B cell (primary cell): ENCODE measurements at regions not wholly inside any gene's neighbourhood (a gene's known extent, or its start where the extent isn't known, plus 50 kb on each side); places are given as distances from the start of the nearest gene placed in this dataset.

Source experiments
- ATAC-seq: fragments of 200-7000 bp; cut with Tn5 transposase; one replicate; pipeline ENCODE4 v1.10.0; 2021; ENCODE audit warnings: low read depth, mild to moderate bottlenecking, moderate number of reproducible peaks, moderate library complexity
- CTCF ChIA-PET: fragments of 350-600 bp; sonication (Branson Sonifier 250); formaldehyde crosslinking; loops from one replicate; lab custom pipeline; 2021; ENCODE audit warnings: antibody characterized with exemption, inconsistent platforms; lab: Charles Lee
- POLR2A ChIA-PET: fragments of 350-600 bp; sonication (Branson Sonifier 250); formaldehyde crosslinking; loops from one replicate; lab custom pipeline; 2021; ENCODE audit warnings: antibody characterized with exemption; lab: Charles Lee
- DNase-seq: peaks from one replicate; pipeline ENCODE4 v3.0.0; 2013
- H2AFZ ChIP-seq: 2 replicates; pipeline ENCODE4 v1.6.1; 2012; ENCODE audit warnings: mild to moderate bottlenecking, low read depth, low read length; ENCODE audit not compliant: insufficient read depth, poor library complexity, severe bottlenecking
- H3K27ac ChIP-seq, 2 donors: 1 replicate in 1 of 2; 2 replicates in 1 of 2; pipeline ENCODE4 v1.5.1; 2012 to 2013; ENCODE audit warnings: low read length in 2 of 2, mild to moderate bottlenecking in 2 of 2, moderate library complexity in 1 of 2
- H3K27me3 ChIP-seq, 4 experiments: fragments of 200-600 bp in 1 of 4; sonication (generic) in 1 of 4; replicated peaks in 1 of 4; 1 replicate in 2 of 4; 2 replicates in 2 of 4; pipeline versions ENCODE4 v1.6.1 to v1.7.0; 2013 to 2016; ENCODE audit warnings: low read length in 3 of 4, mild to moderate bottlenecking in 2 of 4, mixed read lengths in 1 of 4, moderate library complexity in 1 of 4; ENCODE audit not compliant: insufficient read depth in 4 of 4, control insufficient read depth in 3 of 4; ENCODE audit errors: control extremely low read depth in 1 of 4
- H3K36me3 ChIP-seq, 2 experiments: replicated peaks in 1 of 2; 1 replicate in 1 of 2; 2 replicates in 1 of 2; pipeline versions ENCODE4 v1.6.1 to v1.7.1; 2013; ENCODE audit warnings: low read length in 1 of 2; ENCODE audit not compliant: insufficient read depth in 2 of 2, control insufficient read depth in 1 of 2; ENCODE audit errors: control extremely low read depth in 1 of 2, extremely low read depth in 1 of 2
- H3K4me1 ChIP-seq, 2 donors: fragments of 200-600 bp in 1 of 2; sonication (generic) in 1 of 2; 1 replicate in 1 of 2; 2 replicates in 1 of 2; pipeline versions ENCODE4 v1.5.1 to v1.6.1; 2013 to 2017; ENCODE audit warnings: low read length in 2 of 2; ENCODE audit not compliant: control insufficient read depth in 2 of 2, insufficient read depth in 2 of 2
- H3K4me2 ChIP-seq: replicated peaks from 2 replicates; pipeline ENCODE3; 2012; ENCODE audit warnings: mild to moderate bottlenecking, low read depth, low read length; ENCODE audit not compliant: poor library complexity, severe bottlenecking
- H3K4me3 ChIP-seq, 5 experiments: fragments of 200-600 bp in 1 of 5; sonication (generic) in 1 of 5; 1 replicate in 3 of 5; 2 replicates in 2 of 5; pipeline versions ENCODE4 v1.5.1 to v1.7.0; 2011 to 2016; ENCODE audit warnings: low read length in 4 of 5, mild to moderate bottlenecking in 4 of 5, low read depth in 2 of 5, control low read depth in 1 of 5, moderate library complexity in 1 of 5; ENCODE audit not compliant: insufficient read depth in 1 of 5; ENCODE audit errors: control extremely low read depth in 1 of 5, extremely low read depth in 1 of 5
- H3K79me2 ChIP-seq: fragments of 200-600 bp; sonication (generic); one replicate; pipeline ENCODE4 v1.6.0; 2016; ENCODE audit warnings: low read length; ENCODE audit not compliant: control insufficient read depth, insufficient read depth
- H3K9ac ChIP-seq: fragments of 200-600 bp; sonication (generic); 2 replicates; pipeline ENCODE4 v1.6.1; 2017; ENCODE audit warnings: mild to moderate bottlenecking, low read length, moderate library complexity
- H3K9me3 ChIP-seq, 3 donors: one replicate each; pipeline versions ENCODE4 v1.6.1 to v1.7.1; 2013; ENCODE audit warnings: low read length in 2 of 3; ENCODE audit not compliant: control insufficient read depth in 2 of 3, insufficient read depth in 1 of 3; ENCODE audit errors: control extremely low read depth in 1 of 3
- H4K20me1 ChIP-seq: 2 replicates; pipeline ENCODE4 v1.6.0; 2012; ENCODE audit warnings: mild to moderate bottlenecking, low read length; ENCODE audit not compliant: insufficient read depth, control insufficient read depth, poor library complexity, severe bottlenecking
- H3K27ac Mint-ChIP-seq: one replicate; pipeline ENCODE4 v1.8.0; 2021; ENCODE audit warnings: mixed read lengths
- H3K27me3 Mint-ChIP-seq: one replicate; pipeline ENCODE4 v1.8.0; 2021; ENCODE audit warnings: mixed read lengths
- H3K4me1 Mint-ChIP-seq: one replicate; pipeline ENCODE4 v1.8.0; 2021; ENCODE audit warnings: mixed read lengths
- H3K4me3 Mint-ChIP-seq: one replicate; pipeline ENCODE4 v1.8.0; 2021; ENCODE audit warnings: mixed read lengths
- H3K9me3 Mint-ChIP-seq: one replicate; pipeline ENCODE4 v1.8.0; 2022; ENCODE audit warnings: mixed read lengths; ENCODE audit not compliant: insufficient read depth
- CTCF ChIP-seq: fragments of 200-600 bp; IDR thresholded peaks from one replicate; pipeline ENCODE4 v1.8.0; 2022; ENCODE audit warnings: antibody characterized with exemption, mild to moderate bottlenecking
- EZH2 ChIP-seq: IDR thresholded peaks from 2 replicates; pipeline ENCODE4 v1.6.1; 2012; ENCODE audit warnings: borderline replicate concordance, low read depth, mild to moderate bottlenecking, moderate library complexity, low read length; ENCODE audit not compliant: insufficient read depth, poor library complexity, severe bottlenecking
- WGBS: methylation state at CpG from one replicate; pipeline ENCODE4 v1.1.5; 2013; ENCODE audit warnings: missing lambda C conversion rate; ENCODE audit not compliant: insufficient coverage; 5-methylcytosine and 5-hydroxymethylcytosine counted together
- intact Hi-C: fragments of 100-400 bp; cut with micrococcal nuclease; formaldehyde crosslinking; loops from one replicate; pipeline ENCODE4 v1.10.0; 2022

GRCh38 chr14:52129721-52130120, 60.9 kb upstream of the NID2 start:
- peaks cover 29% of the 10 kb centered on the region for H3K27me3 Mint-ChIP-seq
- ChIA-PET POLR2A (no interaction called here), CTCF (no interaction called here)
- no peaks in the 10 kb centered on the region for H3K9me3 Mint-ChIP-seq
- TF ChIP-seq CTCF, result no peak
- no peak for TF ChIP-seq EZH2
- no peak overlapping the region for H3K9ac ChIP-seq
- no peaks in the 10 kb centered on the region for H3K36me3 ChIP-seq
- WGBS, result no CpG with 5 or more reads among the region's 3 CpGs
- no peaks in the 10 kb centered on the region for H3K79me2 ChIP-seq
- H3K27ac ChIP-seq, result no peak overlapping the region
- peaks cover 18% of the 10 kb centered on the region for H3K4me1 Mint-ChIP-seq
- peaks cover 5 to 13% of the 10 kb centered on the region in 2 donors for H3K4me1 ChIP-seq
- no peak overlapping the region for H3K4me3 Mint-ChIP-seq
- H3K4me3 ChIP-seq, result no peak overlapping the region
- DNase-seq (no peak), ATAC-seq (no peak)
- H2AFZ ChIP-seq, result no peak overlapping the region
- intact Hi-C loops, result no loop called here
- no peaks in the 10 kb centered on the region for H4K20me1 ChIP-seq
- no peak overlapping the region for H3K27ac Mint-ChIP-seq
- peaks cover 0 to 3% (median 1%) of the 10 kb centered on the region in 4 experiments for H3K27me3 ChIP-seq
- H3K4me2 ChIP-seq, result no peak overlapping the region
- peaks cover 1 to 4% (median 3%) of the 10 kb centered on the region in 3 donors for H3K9me3 ChIP-seq

- intact Hi-C loops, result no loop called here
- H3K79me2 ChIP-seq, result no peaks in the 10 kb centered on the region
- ATAC-seq, result no peak
- no peak overlapping the region for H3K27ac ChIP-seq
- H4K20me1 ChIP-seq, result no peaks in the 10 kb centered on the region
- CTCF ChIA-PET, result no interaction called here
- H3K4me1 ChIP-seq, result peaks cover 4 to 11% of the 10 kb centered on the region in 2 donors
- peaks cover 24% of the 10 kb centered on the region for H3K27me3 Mint-ChIP-seq
- peaks cover 0 to 3% (median 1%) of the 10 kb centered on the region in 4 experiments for H3K27me3 ChIP-seq
- H3K4me2 ChIP-seq, result no peak overlapping the region
- H3K36me3 ChIP-seq, result no peaks in the 10 kb centered on the region
- no peak overlapping the region for H3K9ac ChIP-seq
- no peak overlapping the region for H3K4me3 Mint-ChIP-seq
- no peaks in the 10 kb centered on the region for H3K9me3 Mint-ChIP-seq
- H3K27ac Mint-ChIP-seq, result no peak overlapping the region
- no peak overlapping the region for H3K4me3 ChIP-seq
- H3K4me1 Mint-ChIP-seq, result peaks cover 19% of the 10 kb centered on the region
- H3K9me3 ChIP-seq, result peaks cover 0 to 3% (median 0%) of the 10 kb centered on the region in 3 donors
- WGBS, result 64% methylated on average over 2 of the region's 4 CpGs
- POLR2A ChIA-PET, result no interaction called here
- no peak for DNase-seq
- H2AFZ ChIP-seq, result no peak overlapping the region
- TF ChIP-seq CTCF (no peak), EZH2 (no peak)
These were observed 57.0 kb upstream of the NID2 start for GRCh38 chr14:52125885-52126284.
